Smooth muscle cell (in vitro differentiated cells): ENCODE measurements at regions not wholly inside any gene's neighbourhood (a gene's known extent, or its start where the extent isn't known, plus 50 kb on each side); places are given as distances from the start of the nearest gene placed in this dataset.

ENCODE experiments used
- DNase-seq: peaks from one replicate; lab custom pipeline; 2025; ENCODE audit not compliant: unreplicated experiment; lab: John Stamatoyannopoulos, UW
- H2AFZ ChIP-seq: fragments of 200-600 bp; sonication (generic); 2 replicates; pipeline ENCODE4 v1.6.0; 2016; ENCODE audit warnings: antibody characterized with exemption, low read depth, mild to moderate bottlenecking
- H3F3A ChIP-seq: fragments of 200-600 bp; sonication (generic); 2 replicates; pipeline ENCODE4 v1.6.0; 2017; ENCODE audit warnings: antibody characterized with exemption, low read depth
- H3K27ac ChIP-seq: fragments of 200-600 bp; sonication (generic); 2 replicates; pipeline ENCODE4 v1.5.1; 2016; ENCODE audit warnings: low read depth, mild to moderate bottlenecking
- H3K27me3 ChIP-seq: fragments of 200-600 bp; sonication (generic); 2 replicates; pipeline ENCODE4 v1.6.1; 2016; ENCODE audit warnings: low read depth, mild to moderate bottlenecking
- H3K36me3 ChIP-seq: fragments of 200-600 bp; sonication (generic); 2 replicates; pipeline ENCODE4 v1.5.1; 2016; ENCODE audit warnings: low read depth
- H3K4me1 ChIP-seq: fragments of 200-600 bp; sonication (generic); 2 replicates; pipeline ENCODE4 v1.5.1; 2016; ENCODE audit warnings: low read depth
- H3K4me2 ChIP-seq: fragments of 200-600 bp; sonication (generic); 2 replicates; pipeline ENCODE4 v1.6.0; 2016; ENCODE audit warnings: mild to moderate bottlenecking
- H3K4me3 ChIP-seq: fragments of 200-600 bp; sonication (generic); 2 replicates; pipeline ENCODE4 v1.5.1; 2016; ENCODE audit warnings: mild to moderate bottlenecking
- H3K79me2 ChIP-seq: fragments of 200-600 bp; sonication (generic); 2 replicates; pipeline ENCODE4 v1.6.0; 2016; ENCODE audit warnings: low read depth, mild to moderate bottlenecking
- H3K9ac ChIP-seq: fragments of 200-600 bp; sonication (generic); 2 replicates; pipeline ENCODE4 v1.6.0; 2016; ENCODE audit warnings: low read depth
- H3K9me3 ChIP-seq: fragments of 200-600 bp; sonication (generic); replicated peaks from 2 replicates; pipeline ENCODE4 v1.5.1; 2016; ENCODE audit warnings: low read depth
- H4K20me1 ChIP-seq: fragments of 200-600 bp; sonication (generic); 2 replicates; pipeline ENCODE4 v1.6.0; 2016; ENCODE audit warnings: low read depth
- WGBS: methylation state at CpG from one replicate; pipeline ENCODE4 v1.1.7; 2016; ENCODE audit warnings: low lambda C conversion rate; 5-methylcytosine and 5-hydroxymethylcytosine counted together
- TF ChIP-seq, protein P1 (sequence below): fragments of 200-600 bp; sonication (generic); IDR thresholded peaks from 2 replicates; pipeline ENCODE4 v1.5.1; 2017; ENCODE audit warnings: borderline replicate concordance, mild to moderate bottlenecking, antibody characterized with exemption; ENCODE audit not compliant: insufficient read depth, poor library complexity, severe bottlenecking

DNA sequence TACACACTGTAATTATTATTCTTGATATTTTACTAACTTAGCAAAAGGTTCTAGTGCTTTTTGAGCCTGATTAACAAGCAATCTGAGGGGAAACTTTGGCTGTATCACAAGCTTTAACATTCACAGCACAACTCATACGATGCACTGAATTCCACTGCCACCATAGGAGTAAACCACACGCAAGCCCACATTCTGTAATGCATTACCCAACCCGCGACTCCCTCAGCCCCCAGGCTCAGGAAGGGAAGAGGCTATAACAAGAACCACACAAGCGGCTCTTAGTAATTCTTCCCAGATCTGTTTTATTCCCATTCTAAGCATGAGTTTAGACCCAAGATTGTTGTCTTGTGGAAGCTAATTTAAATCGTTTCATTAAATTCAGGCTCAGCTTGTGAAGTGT lies 138.5 kb upstream of the TBL1X start:
- Histone ChIP-seq H4K20me1 (no peaks in the 10 kb centered on the region), H3K27ac (no peak overlapping the region), H3K9ac (no peak overlapping the region), H3K4me1 (no peaks in the 10 kb centered on the region), H3K36me3 (no peaks in the 10 kb centered on the region), H3K4me3 (no peak overlapping the region), H3K9me3 (no peaks in the 10 kb centered on the region), H3K27me3 (no peaks in the 10 kb centered on the region), H2AFZ (no peak overlapping the region), H3F3A (no peaks in the 10 kb centered on the region), H3K79me2 (no peaks in the 10 kb centered on the region), H3K4me2 (no peak overlapping the region)
- WGBS, result 49% methylated on average over 6 of the region's 6 CpGs
- no peak for DNase-seq
- TF ChIP-seq, protein P1, sequence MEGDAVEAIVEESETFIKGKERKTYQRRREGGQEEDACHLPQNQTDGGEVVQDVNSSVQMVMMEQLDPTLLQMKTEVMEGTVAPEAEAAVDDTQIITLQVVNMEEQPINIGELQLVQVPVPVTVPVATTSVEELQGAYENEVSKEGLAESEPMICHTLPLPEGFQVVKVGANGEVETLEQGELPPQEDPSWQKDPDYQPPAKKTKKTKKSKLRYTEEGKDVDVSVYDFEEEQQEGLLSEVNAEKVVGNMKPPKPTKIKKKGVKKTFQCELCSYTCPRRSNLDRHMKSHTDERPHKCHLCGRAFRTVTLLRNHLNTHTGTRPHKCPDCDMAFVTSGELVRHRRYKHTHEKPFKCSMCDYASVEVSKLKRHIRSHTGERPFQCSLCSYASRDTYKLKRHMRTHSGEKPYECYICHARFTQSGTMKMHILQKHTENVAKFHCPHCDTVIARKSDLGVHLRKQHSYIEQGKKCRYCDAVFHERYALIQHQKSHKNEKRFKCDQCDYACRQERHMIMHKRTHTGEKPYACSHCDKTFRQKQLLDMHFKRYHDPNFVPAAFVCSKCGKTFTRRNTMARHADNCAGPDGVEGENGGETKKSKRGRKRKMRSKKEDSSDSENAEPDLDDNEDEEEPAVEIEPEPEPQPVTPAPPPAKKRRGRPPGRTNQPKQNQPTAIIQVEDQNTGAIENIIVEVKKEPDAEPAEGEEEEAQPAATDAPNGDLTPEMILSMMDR, result no peak

DNA sequence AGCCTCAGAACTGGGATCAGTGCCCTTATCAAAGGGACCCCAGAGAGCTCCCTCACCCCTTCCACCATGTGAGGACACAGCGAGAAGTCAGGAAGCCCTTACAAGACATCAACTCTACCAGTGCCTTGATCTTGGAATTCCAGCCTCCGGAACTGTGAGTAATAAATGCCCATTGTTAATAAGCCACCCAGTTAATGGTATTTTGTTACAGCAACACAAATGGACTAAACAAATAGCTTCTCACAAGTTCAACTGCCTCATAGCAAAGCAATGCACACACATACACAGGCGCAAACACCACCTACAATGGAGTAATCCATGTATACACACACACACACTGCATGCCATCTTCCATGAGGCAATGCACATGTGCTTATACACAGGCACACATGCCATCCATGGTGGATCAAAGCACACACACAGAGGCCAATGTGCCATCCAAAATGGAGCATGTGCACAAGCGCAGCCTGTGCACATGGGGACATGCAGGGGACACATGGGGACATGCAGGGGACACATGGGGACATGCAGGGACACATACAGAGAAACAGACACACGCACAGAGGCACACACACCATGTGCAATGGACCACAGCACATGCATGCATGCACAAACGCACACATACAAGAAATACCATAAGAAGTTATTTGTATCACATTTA lies 137.6 kb upstream of the TBL1X start:
- TF ChIP-seq, protein P1, result no peak
- Histone ChIP-seq H3K79me2 (no peaks in the 10 kb centered on the region), H3F3A (no peaks in the 10 kb centered on the region), H2AFZ (no peak overlapping the region), H4K20me1 (no peaks in the 10 kb centered on the region), H3K9ac (no peak overlapping the region), H3K9me3 (no peaks in the 10 kb centered on the region), H3K4me2 (no peak overlapping the region), H3K4me3 (no peak overlapping the region), H3K36me3 (no peaks in the 10 kb centered on the region), H3K4me1 (no peaks in the 10 kb centered on the region), H3K27me3 (no peaks in the 10 kb centered on the region), H3K27ac (no peak overlapping the region)
- DNase-seq, result no peak
- 81% methylated on average over 6 of the region's 6 CpGs for WGBS

GRCh38 chrX:9327747-9328145 lies 137.1 kb upstream of the TBL1X start:
- no peaks in the 10 kb centered on the region for H3K27me3 ChIP-seq
- H3K27ac ChIP-seq, result no peak overlapping the region
- TF ChIP-seq, protein P1, result no peak
- no peak for DNase-seq
- H3K4me1 ChIP-seq, result no peaks in the 10 kb centered on the region
- WGBS, result 78% methylated on average over 5 of the region's 5 CpGs
- no peaks in the 10 kb centered on the region for H3K9me3 ChIP-seq
- H3F3A ChIP-seq, result no peaks in the 10 kb centered on the region
- no peaks in the 10 kb centered on the region for H3K79me2 ChIP-seq
- H2AFZ ChIP-seq, result no peak overlapping the region
- no peak overlapping the region for H3K4me2 ChIP-seq
- no peak overlapping the region for H3K9ac ChIP-seq
- no peaks in the 10 kb centered on the region for H4K20me1 ChIP-seq
- no peaks in the 10 kb centered on the region for H3K36me3 ChIP-seq
- H3K4me3 ChIP-seq, result no peak overlapping the region

GRCh38 chrX:9329056-9329455 lies 135.8 kb upstream of the TBL1X start:
- Histone ChIP-seq H4K20me1 (no peaks in the 10 kb centered on the region), H2AFZ (no peak overlapping the region), H3K79me2 (no peaks in the 10 kb centered on the region), H3K4me3 (no peak overlapping the region), H3K27me3 (no peaks in the 10 kb centered on the region), H3K9ac (no peak overlapping the region), H3K27ac (no peak overlapping the region), H3K36me3 (no peaks in the 10 kb centered on the region), H3K9me3 (no peaks in the 10 kb centered on the region), H3K4me1 (no peaks in the 10 kb centered on the region), H3K4me2 (no peak overlapping the region), H3F3A (no peaks in the 10 kb centered on the region)
- DNase-seq, result no peak
- TF ChIP-seq, protein P1, result no peak
- 80% methylated on average over 5 of the region's 5 CpGs for WGBS
